Fibroblast of gingiva (primary cell): ENCODE measurements at regions not wholly inside any gene's neighbourhood (a gene's known extent, or its start where the extent isn't known, plus 50 kb on each side); places are given as distances from the start of the nearest gene placed in this dataset.
A peak's percentile ranks its signal among the peaks of the same experiment; 100 is the strongest.

Experiments used
- DNase-seq: peaks from one replicate; pipeline ENCODE4 v3.0.0-alpha.2; 2011; ENCODE audit warnings: low read depth

DNA sequence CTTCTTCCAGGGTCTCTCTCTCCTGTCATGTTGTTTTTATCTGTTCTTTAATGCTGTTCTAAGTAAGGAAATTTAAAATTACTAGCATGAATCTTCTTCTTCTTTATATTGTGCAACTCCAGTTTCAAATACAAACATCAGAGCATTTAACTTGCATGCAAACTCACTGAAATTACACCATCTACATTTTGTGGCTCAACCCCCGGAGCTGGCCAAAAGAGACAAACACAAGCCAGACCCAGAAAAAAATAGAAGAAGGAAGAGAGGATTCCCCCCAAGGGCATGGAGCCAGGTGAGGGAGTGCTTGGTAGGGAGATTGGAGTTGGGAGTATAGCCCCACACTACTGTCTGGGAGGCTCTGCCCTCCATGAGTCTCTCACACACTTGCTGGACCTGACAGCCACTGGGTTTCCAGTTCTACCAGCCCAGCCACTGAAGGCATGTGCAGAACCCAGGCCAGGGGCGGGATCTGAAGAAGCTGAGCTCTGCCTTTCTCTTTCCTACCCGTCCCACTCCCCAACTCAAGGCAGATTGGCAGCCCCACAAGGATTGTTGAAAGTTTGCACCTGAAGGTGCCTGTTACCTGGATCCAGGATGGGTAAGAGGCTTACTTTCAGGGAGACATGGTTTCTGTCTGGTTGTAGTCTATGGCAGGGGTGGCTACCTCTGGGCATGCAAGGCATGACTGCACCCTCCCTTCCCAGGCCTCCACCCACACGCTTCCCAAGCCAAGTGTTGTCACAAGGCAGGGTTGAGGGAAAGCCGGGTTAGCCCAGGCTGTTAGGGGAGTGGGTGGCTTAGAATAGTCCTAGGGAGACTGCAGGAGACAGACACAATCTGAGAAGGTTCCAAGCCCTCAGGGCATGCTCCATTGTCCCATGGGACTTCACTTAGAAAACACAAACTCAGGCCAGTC is 297.2 kb downstream of the TGFB2 start:
- DNase-seq, result peak; percentile 81

- DNase-seq, result no peak
Measured at GRCh38 chr1:218643281-218643680, 298.1 kb downstream of the TGFB2 start.

GRCh38 chr1:218643926-218644325 is 298.8 kb downstream of the TGFB2 start:
- DNase-seq, result no peak

- DNase-seq, result no peak
Measured at GRCh38 chr1:218646288-218646687, 301.2 kb downstream of the TGFB2 start.

DNA sequence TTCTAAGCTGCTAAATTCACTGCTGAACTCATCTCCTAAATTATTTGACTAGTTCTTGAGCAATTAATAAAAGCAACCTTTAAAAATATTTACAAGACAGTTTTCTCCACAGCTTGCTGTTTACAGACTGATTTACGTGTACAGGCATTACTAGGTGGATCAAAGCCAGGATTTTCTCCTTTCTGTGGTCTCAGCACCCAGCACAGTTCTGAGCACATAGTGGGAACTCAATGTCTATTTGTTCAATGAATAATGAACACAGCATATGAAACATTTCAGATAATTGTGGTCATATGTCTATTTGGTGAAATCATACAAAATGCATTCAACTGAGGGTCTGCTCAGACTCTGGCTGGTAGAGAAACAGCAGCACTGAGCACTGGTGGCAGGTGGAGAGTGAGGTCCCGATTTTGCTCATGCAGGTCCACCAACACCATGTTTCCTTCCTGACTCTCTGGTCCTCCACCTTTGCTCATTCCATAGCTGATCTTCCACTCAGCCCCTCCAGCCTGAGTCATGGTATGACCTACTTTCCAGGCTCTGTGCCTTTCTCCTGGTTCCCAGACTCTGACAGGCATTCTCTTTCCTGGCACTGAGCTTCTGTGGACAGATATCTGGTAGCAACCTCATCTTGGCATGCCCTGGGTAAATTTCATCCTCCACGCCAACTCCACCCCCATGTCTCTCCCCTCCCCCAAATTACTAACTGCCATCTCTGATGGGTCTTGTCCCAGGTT is 311.3 kb downstream of the TGFB2 start:
- DNase-seq, result no peak

DNA sequence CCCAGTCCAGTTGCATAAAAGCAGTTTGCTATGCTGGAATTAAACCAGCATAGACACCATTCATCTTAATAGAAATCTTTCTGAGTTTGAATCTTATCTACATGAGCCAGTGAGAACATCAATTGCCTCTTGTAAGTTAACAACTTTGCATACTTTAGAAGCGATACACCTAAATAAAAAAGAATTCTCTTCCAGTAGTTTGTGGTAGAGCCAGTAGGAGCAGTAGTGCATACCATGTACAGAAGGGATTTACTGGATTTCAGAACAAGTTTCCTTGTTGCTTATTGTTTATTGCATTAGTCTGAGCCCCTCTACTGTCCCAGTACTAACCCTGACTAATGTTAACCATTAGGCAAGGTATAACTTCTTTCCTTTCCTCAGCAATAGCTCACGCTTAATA is 313.1 kb downstream of the TGFB2 start:
- no peak for DNase-seq

GRCh38 chr1:218658899-218659298 is 313.8 kb downstream of the TGFB2 start:
- DNase-seq, result no peak

GRCh38 chr1:218659911-218660677 is 315.0 kb downstream of the TGFB2 start:
- no peak for DNase-seq

- DNase-seq, result no peak
Measured at GRCh38 chr1:218660678-218661053, 315.5 kb downstream of the TGFB2 start.

- no peak for DNase-seq
Measured at GRCh38 chr1:218661411-218661810, 316.3 kb downstream of the TGFB2 start.

DNA sequence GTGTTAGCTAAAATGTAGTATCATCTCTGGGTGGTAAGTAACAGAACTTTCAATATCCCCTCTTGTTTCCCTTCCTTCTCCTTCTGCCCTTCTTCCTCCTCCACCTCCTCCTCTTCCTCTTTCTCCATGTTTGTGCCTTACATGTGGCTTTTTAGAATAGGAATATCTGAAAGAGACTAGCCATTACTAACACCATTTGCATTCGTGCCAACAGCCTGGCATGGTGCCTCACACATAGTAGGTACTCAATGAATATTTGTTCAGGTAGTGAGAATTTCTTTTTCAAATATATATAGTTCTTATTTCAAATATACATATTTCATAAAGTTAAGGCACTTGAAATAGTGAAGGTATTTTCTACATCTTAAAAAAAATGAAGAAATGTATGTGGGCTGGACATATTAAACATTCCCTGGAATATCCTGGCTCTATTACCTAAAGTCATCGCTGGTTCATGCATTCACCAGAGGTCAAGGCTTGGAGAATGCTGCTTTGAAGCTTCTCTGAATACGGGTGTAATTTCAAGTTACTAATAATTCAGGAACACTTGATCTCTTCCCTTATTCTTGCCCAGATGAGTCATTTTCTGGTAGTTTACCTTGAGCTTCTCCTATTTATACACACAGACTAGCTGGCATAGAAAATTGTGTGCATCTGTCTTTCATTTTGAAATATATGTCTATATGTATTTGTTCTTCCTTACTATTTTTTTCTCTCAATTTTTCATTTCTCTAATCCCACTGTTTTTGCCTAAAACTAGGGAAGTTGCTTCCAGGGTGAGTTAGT is 319.4 kb downstream of the TGFB2 start:
- DNase-seq, result peak; percentile 79

GRCh38 chr1:218665221-218665620 is 320.1 kb downstream of the TGFB2 start:
- peak; percentile 85 for DNase-seq

DNA sequence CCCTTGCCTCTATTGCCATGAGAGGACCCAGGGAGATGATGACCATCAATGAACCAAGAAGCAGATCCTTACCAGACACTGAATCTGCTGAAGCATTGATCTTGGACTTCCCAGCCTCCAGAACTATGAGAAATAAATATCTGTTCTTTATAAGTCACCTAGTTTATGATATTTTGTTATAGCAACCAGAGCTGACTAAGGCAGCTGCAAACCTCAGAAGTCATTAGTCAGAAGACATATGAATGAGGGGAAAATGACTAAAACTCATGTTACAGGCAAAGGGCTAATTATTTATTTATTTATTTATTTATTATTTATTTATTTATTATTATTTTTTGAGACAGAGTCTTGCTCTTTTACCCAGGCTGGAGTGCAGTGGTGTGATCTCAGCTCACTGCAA is 321.1 kb downstream of the TGFB2 start:
- no peak for DNase-seq

DNA sequence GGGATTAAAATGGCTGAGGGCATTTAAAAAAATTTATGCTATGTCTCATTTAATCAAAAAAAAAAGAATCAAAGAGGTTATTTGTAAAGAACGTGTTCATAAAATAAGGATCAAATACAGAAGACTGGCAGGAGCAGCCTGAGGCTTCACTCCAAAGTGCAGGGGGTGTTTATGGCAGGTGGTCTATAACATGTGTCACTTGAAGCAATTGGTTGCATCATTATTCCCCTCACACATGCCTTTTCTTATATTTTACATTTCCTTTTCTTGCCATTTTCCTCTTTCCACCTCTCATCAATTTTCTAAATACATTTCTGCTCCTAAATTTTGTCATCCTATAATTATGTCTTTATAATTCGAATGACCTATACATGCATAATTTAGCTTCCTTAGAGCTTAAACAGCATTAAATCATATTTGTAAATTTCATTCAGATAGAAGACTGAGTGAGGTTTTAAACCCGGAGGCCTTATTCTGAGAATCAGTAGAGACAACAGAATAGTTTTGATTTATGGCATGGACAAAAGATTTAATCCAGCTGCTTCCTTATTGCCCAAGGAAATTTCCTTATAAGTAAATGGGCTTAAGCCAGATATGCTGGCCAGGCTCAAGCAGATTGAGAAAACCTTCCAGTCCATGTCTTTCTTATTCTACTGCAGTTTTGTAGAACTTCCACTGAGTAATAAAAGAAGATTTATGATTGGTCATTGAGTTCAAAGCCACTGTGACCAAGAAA is 322.8 kb downstream of the TGFB2 start:
- DNase-seq, result no peak

- no peak for DNase-seq
Measured at GRCh38 chr1:218669431-218669830, 324.3 kb downstream of the TGFB2 start.

DNA sequence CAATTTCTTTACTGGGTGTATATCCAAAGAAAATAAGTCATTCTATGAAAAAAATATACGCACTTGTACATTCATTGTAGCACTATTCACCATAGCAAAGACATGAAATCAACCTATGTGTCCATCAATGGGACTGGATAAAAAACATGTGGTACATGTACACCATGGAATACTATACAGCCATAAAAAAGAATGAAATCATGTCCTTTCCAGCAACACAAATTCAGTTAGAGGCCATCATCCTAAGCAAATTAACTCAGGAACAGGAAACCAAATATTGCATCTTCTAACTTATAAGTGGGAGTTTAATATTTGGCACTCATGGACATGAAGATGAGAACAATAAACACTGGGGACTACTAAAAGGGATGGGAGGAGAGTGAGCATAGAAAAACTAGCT is 325.7 kb downstream of the TGFB2 start:
- DNase-seq, result no peak

DNA sequence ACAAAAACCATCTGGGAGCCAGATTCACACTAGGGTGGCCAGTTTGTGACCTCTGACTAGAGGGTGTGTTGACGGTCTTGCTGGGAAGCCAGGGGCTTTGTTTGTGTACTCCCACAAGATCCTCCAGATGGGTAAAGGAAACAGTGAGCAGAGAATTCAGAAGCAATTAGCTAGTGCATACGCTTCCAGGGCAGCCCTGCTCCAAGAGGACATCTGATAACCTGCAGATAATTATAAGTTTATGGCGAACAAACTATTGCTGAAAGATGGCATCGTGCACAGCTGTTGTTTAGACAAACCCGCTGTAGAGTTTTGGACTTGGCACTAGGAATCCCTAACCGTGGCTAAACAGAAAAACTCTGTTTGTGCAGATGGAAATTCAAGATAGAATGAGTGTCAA is 326.4 kb downstream of the TGFB2 start:
- peak; percentile 93 for DNase-seq

DNA sequence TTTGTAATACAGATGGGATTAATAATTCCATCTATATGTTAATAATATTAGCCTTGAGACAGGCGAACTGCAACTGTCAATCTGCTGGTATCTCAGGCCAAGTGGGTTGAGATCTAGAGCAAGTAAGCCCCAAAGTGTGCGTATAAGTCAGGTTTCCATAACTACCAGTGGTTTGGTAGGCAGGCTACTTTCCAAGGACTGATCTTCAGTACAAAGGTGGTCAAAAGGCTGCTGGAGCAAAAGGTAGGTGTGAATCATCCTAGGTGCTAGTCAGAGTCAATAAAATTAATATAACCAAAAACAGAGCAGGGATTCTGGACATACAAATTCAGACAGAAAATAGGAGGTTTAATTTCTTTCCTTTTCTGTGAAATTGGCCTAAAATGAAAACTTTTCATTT is 328.0 kb downstream of the TGFB2 start:
- DNase-seq, result no peak

- peak; percentile 50 for DNase-seq
Measured at GRCh38 chr1:218674280-218674773, 329.2 kb downstream of the TGFB2 start.

DNA sequence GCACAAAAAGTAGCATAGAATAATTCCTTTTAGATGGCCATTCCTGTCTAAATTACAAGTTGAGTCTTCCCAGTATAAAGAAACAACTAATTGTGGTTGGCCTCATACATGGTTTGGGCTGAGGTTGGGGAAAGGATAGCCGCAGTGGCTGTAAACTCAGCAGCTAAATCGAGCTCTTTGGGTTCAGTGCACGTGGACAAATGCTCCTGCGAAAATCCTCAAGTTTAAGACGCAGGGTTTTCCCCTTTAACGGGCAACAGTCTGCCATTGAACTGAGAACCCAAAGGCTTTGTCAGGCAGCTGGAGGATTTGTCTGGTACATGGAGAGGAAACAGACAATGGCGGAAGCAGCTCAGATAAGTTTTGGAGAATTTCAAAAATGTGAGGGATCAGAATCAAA is 331.9 kb downstream of the TGFB2 start:
- no peak for DNase-seq

DNA sequence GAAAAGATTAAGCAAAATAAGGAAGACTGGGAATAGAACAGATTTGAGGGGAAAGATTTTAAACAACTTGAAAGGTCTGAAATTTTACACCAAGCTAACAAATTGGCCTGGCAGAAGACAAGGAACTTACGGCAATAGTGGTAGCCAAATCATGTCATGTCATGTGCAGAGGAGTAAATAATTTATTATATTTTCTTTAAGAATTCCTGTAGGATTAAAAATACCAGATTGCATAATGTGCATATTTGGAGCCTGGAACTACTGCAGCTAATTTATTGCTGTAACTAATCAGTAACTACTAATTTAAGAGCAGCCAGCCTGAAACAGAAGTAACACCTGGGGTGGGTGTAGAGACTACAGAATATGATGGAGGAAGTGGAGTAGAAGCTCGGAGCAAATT is 334.3 kb downstream of the TGFB2 start:
- peak; percentile 56 for DNase-seq
